ENCODE measurements at regions not wholly inside any gene's neighbourhood (a gene's known extent, or its start where the extent isn't known, plus 50 kb on each side); places are given as distances from the start of the nearest gene placed in this dataset.
A peak's percentile ranks its signal among the peaks of the same experiment; 100 is the strongest.
"Not testable (repeated sequence)": the region's sequence is repeated elsewhere in the genome, so short reads cannot be mapped to it uniquely, and the experiment has no call there.

GRCh38 chr21:28482657-28483056, 510.0 kb downstream of the LTN1 start:
- H3K4me3 ChIP-seq (ENCODE audit: low read length): no peak overlapping the region
- TF ChIP-seq, protein P1, sequence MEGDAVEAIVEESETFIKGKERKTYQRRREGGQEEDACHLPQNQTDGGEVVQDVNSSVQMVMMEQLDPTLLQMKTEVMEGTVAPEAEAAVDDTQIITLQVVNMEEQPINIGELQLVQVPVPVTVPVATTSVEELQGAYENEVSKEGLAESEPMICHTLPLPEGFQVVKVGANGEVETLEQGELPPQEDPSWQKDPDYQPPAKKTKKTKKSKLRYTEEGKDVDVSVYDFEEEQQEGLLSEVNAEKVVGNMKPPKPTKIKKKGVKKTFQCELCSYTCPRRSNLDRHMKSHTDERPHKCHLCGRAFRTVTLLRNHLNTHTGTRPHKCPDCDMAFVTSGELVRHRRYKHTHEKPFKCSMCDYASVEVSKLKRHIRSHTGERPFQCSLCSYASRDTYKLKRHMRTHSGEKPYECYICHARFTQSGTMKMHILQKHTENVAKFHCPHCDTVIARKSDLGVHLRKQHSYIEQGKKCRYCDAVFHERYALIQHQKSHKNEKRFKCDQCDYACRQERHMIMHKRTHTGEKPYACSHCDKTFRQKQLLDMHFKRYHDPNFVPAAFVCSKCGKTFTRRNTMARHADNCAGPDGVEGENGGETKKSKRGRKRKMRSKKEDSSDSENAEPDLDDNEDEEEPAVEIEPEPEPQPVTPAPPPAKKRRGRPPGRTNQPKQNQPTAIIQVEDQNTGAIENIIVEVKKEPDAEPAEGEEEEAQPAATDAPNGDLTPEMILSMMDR (IDR thresholded peaks at IDR 0.05; ENCODE audit: insufficient read depth, low read depth, low read length, missing control alignments): no peak
- peak; percentile 21 for DNase-seq (ENCODE audit: low read depth)

- no peak for DNase-seq (ENCODE audit: low read depth)
- TF ChIP-seq, protein P1 (IDR thresholded peaks at IDR 0.05; ENCODE audit: insufficient read depth, low read depth, low read length, missing control alignments): no peak
Observed at GRCh38 chr21:28480470-28480869, 512.2 kb downstream of the LTN1 start.

DNA sequence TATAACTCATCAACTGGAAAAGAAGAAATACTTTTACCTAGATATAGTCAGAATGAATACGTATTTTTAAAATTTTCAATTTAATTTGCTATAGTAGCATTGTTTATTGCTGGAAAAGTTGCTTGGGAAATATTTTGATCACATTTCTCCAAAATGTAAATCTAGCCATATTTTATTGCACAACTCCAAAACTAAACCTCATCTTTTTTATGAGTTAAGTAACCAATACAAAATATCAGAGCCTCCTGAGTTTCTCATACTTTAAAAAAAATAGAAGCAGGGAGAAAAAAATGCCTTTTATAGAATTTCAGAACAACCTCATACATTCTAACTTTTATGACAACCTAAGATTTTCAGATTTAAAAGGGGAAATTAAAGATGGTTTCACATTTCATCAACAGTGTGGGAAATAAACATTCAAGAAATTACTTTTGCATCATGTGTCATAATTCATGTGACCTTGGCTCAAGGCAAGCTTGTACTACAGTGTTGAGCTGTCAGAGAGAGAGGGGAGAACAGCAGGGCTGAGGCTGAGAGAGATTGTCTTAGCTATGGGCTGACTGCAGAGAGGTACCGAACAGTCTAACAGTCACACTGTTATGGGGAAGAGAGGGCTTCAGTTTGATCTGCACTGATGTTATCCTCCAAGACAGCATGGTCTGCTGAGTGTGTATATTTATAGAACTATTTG, 519.0 kb downstream of the LTN1 start:
- TF ChIP-seq, protein P1 (IDR thresholded peaks at IDR 0.05; ENCODE audit: insufficient read depth, low read depth, low read length, missing control alignments): no peak
- DNase-seq (ENCODE audit: low read depth): no peak
- no peak overlapping the region for H3K4me3 ChIP-seq (ENCODE audit: low read length)

More at GRCh38 chr21:28480470-28480869, 512.2 kb downstream of the LTN1 start:
- no peak overlapping the region for H3K4me3 ChIP-seq (ENCODE audit: low read length)

DNA sequence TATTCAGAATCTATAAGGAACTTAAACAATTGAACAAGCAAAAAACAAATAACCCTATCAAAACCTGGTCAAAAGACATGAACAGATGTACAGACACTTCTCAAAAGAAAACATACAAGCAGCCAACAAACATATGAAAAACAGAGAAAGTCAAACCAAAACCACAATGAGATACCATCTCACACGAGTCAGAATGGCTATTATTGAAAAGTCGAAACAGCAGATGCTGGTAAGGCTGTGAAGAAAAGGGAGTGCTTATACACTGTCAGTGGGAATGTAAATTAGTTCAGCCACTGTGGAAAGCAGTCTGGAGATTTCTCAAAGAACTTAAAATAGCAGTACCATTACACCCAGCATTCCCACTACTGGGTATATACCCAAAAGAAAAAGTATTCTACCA, 520.1 kb downstream of the LTN1 start:
- DNase-seq (ENCODE audit: low read depth); H3K4me3 ChIP-seq (ENCODE audit: low read length): not testable (repeated sequence)

GRCh38 chr21:28464988-28465387, 527.7 kb downstream of the LTN1 start:
- DNase-seq (ENCODE audit: low read depth): no peak
- TF ChIP-seq, protein P1 (IDR thresholded peaks at IDR 0.05; ENCODE audit: insufficient read depth, low read depth, low read length, missing control alignments): no peak
- no peak overlapping the region for H3K4me3 ChIP-seq (ENCODE audit: low read length)

GRCh38 chr21:28464095-28464494, 528.6 kb downstream of the LTN1 start:
- no peak overlapping the region for H3K4me3 ChIP-seq (ENCODE audit: low read length)
- TF ChIP-seq, protein P1 (IDR thresholded peaks at IDR 0.05; ENCODE audit: insufficient read depth, low read depth, low read length, missing control alignments): no peak
- no peak for DNase-seq (ENCODE audit: low read depth)

GRCh38 chr21:28459193-28459592, 533.5 kb downstream of the LTN1 start:
- TF ChIP-seq, protein P1 (IDR thresholded peaks at IDR 0.05; ENCODE audit: insufficient read depth, low read depth, low read length, missing control alignments): no peak
- H3K4me3 ChIP-seq (ENCODE audit: low read length): no peak overlapping the region
- DNase-seq (ENCODE audit: low read depth): no peak
